MCF 10A (cell line): ENCODE measurements at regions not wholly inside any gene's neighbourhood (a gene's known extent, or its start where the extent isn't known, plus 50 kb on each side); places are given as distances from the start of the nearest gene placed in this dataset.

Experiments
- BruUV-seq: library from RNA; stranded (reverse); fragments of 400-500 nt; replicated peaks from 2 replicates; lab custom pipeline; 2021; lab: Mats Ljungman, UMichigan
- CTCF ChIA-PET: fragments of 300-600 bp; sonication (Branson Sonifier 250); formaldehyde crosslinking; extraction: SDS; loops from one replicate; lab custom pipeline; 2021; ENCODE audit warnings: antibody characterized with exemption, inconsistent platforms; lab: Yijun Ruan, JAX
- POLR2A ChIA-PET: fragments of 300-600, 350-650 bp; sonication (Branson Sonifier 250); formaldehyde crosslinking; extraction: SDS; loops from one replicate; lab custom pipeline; 2020; ENCODE audit warnings: antibody characterized with exemption, inconsistent platforms; lab: Yijun Ruan, JAX
- DNase-seq: peaks from one replicate; pipeline ENCODE4 v3.0.0-alpha.2; 2018; ENCODE audit not compliant: unreplicated experiment
- H3K27ac Mint-ChIP-seq: one replicate; pipeline ENCODE4 v1.8.0; 2022; ENCODE audit warnings: mild to moderate bottlenecking, low read depth, mixed read lengths; ENCODE audit not compliant: unreplicated experiment
- H3K27me3 Mint-ChIP-seq: one replicate; pipeline ENCODE4 v1.8.0; 2022; ENCODE audit warnings: mixed read lengths; ENCODE audit not compliant: insufficient read depth, unreplicated experiment
- H3K36me3 Mint-ChIP-seq: one replicate; pipeline ENCODE4 v1.8.0; 2022; ENCODE audit warnings: mild to moderate bottlenecking, moderate library complexity, mixed read lengths; ENCODE audit not compliant: insufficient read depth, unreplicated experiment
- H3K4me1 Mint-ChIP-seq: one replicate; pipeline ENCODE4 v1.8.0; 2022; ENCODE audit warnings: mixed read lengths; ENCODE audit not compliant: insufficient read depth, unreplicated experiment
- H3K4me3 Mint-ChIP-seq: one replicate; pipeline ENCODE4 v1.8.0; 2022; ENCODE audit warnings: mild to moderate bottlenecking, moderate library complexity, mixed read lengths; ENCODE audit not compliant: unreplicated experiment
- H3K9me3 Mint-ChIP-seq: one replicate; pipeline ENCODE4 v1.8.0; 2022; ENCODE audit warnings: mixed read lengths; ENCODE audit not compliant: unreplicated experiment
- CTCF ChIP-seq: fragments of 200-600 bp; IDR thresholded peaks from one replicate; pipeline ENCODE4 v1.8.0; 2022; ENCODE audit warnings: antibody characterized with exemption, mild to moderate bottlenecking; ENCODE audit not compliant: unreplicated experiment
- intact Hi-C: fragments of 100-400 bp; cut with micrococcal nuclease; formaldehyde crosslinking; loops from 2 replicates; pipeline ENCODE4 v1.14.1; 2022

DNA sequence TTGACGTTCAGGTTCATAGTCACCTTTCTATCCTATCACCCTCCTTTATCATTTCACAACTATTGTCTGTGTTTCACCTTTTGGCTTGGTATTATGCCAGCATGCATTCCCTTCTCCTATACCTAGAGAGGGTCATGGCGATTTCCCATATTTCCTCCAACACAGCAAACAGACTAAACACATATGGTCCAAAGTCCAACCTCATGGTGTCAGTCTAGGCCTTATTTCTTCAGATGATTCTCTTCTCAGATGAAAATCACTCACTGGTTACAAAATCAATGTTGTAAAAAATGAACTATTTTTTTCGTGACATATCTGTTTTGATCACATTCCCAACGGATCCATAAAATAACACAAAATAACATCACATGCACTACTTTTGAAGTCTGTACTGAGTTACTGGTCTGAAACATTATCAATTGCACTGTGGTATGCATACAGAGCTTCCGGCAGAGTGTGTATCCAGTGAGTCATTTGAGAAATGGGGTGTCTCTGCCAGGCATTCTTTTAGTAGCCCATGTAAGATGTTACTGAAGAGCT is 204.8 kb upstream of the GALNT5 start:
- TF ChIP-seq CTCF: no peak
- POLR2A ChIA-PET: interaction anchor here (0.8 kb wide), 1 partner anchor 121 kb away, joined by 4 read pairs; no protein-coding TSS in a partner anchor
- DNase-seq: peak; percentile 75
- no peak overlapping the region for H3K4me3 Mint-ChIP-seq
- intact Hi-C loops: loop anchor here (2.0 kb wide), 1 partner anchor 160 kb away; no protein-coding TSS in a partner anchor
- H3K36me3 Mint-ChIP-seq: no peaks in the 10 kb centered on the region
- no peaks in the 10 kb centered on the region for H3K27me3 Mint-ChIP-seq
- H3K9me3 Mint-ChIP-seq: no peaks in the 10 kb centered on the region
- no TSS peak for BruUV-seq
- H3K27ac Mint-ChIP-seq: peak overlapping the region; percentile 2
- CTCF ChIA-PET: interaction anchor here (0.6 to 2.4 kb wide), 7 partner anchors 141 to 1684 kb away, joined by 3 to 12 read pairs (median 5); no protein-coding TSS in a partner anchor
- peaks cover 19% of the 10 kb centered on the region for H3K4me1 Mint-ChIP-seq

DNA sequence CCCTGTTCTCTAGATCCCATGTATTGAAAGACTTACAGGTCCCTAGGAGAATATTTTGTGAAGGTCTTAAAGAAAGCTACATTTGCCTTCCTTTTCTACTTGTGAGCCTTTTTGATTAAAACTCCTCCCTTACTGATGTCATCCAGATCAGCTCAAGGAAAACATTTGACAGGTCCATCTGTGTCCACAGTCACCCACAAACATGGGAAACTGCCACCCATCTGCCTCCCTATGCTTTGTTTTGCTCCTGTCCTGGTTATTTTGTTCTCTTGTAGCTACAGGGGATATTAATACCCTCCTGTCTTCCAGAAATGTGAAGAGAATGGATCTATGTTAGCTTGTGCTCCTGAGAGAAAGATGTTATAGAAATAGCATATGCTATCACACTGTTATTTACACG is 203.6 kb upstream of the GALNT5 start:
- no peak for TF ChIP-seq CTCF
- Mint-ChIP-seq H3K27me3 (no peaks in the 10 kb centered on the region), H3K4me3 (no peak overlapping the region), H3K27ac (peak overlapping the region; percentile 63), H3K36me3 (no peaks in the 10 kb centered on the region), H3K4me1 (peaks cover 19% of the 10 kb centered on the region), H3K9me3 (no peaks in the 10 kb centered on the region)
- CTCF ChIA-PET: interaction anchor here (0.6 to 2.4 kb wide), 9 partner anchors 11 to 1685 kb away, joined by 3 to 12 read pairs (median 5); no protein-coding TSS in a partner anchor
- no TSS peak for BruUV-seq
- intact Hi-C loops: loop anchor here (2.0 kb wide), 1 partner anchor 161 kb away; no protein-coding TSS in a partner anchor
- POLR2A ChIA-PET: interaction anchor here (0.5 to 0.6 kb wide), 2 partner anchors 11 to 993 kb away, joined by 3 to 7 read pairs; no protein-coding TSS in a partner anchor
- DNase-seq: no peak

GRCh38 chr2:157055660-157056199 is 201.8 kb upstream of the GALNT5 start:
- ChIA-PET CTCF (interaction anchor here (0.7 to 1.5 kb wide), 10 partner anchors 34 to 1691 kb away, joined by 3 to 8 read pairs (median 3); no protein-coding TSS in a partner anchor), POLR2A (no interaction called here)
- Mint-ChIP-seq H3K27ac (peak overlapping the region; percentile 80), H3K9me3 (no peaks in the 10 kb centered on the region), H3K4me3 (peak overlapping the region; percentile 41), H3K27me3 (no peaks in the 10 kb centered on the region), H3K4me1 (peaks cover 19% of the 10 kb centered on the region), H3K36me3 (no peaks in the 10 kb centered on the region)
- intact Hi-C loops: loop anchor here (1.0 to 5.0 kb wide), 4 partner anchors 117 to 723 kb away; partner anchors contain the start of gene NR4A2
- TSS peak; percentile 83 for BruUV-seq
- DNase-seq: peak; percentile 40
- peak; percentile 41 for TF ChIP-seq CTCF

- intact Hi-C loops: loop anchor here (1.0 to 5.0 kb wide), 4 partner anchors 116 to 724 kb away; partner anchors contain the start of gene NR4A2
- no peaks in the 10 kb centered on the region for H3K27me3 Mint-ChIP-seq
- peak; percentile 56 for DNase-seq
- ChIA-PET POLR2A (no interaction called here), CTCF (interaction anchor here (0.6 to 1.5 kb wide), 12 partner anchors 32 to 1692 kb away, joined by 3 to 8 read pairs (median 3); no protein-coding TSS in a partner anchor)
- H3K4me3 Mint-ChIP-seq: peak overlapping the region; percentile 41
- BruUV-seq: no TSS peak
- peak overlapping the region; percentile 80 for H3K27ac Mint-ChIP-seq
- no peak for TF ChIP-seq CTCF
- no peaks in the 10 kb centered on the region for H3K9me3 Mint-ChIP-seq
- H3K36me3 Mint-ChIP-seq: no peaks in the 10 kb centered on the region
- peaks cover 19% of the 10 kb centered on the region for H3K4me1 Mint-ChIP-seq
These were observed 201.3 kb upstream of the GALNT5 start for GRCh38 chr2:157056200-157056676.
